Hepatocyte (in vitro differentiated cells): ENCODE measurements at regions not wholly inside any gene's neighbourhood (a gene's known extent, or its start where the extent isn't known, plus 50 kb on each side); places are given as distances from the start of the nearest gene placed in this dataset.

ENCODE experiments used
- DNase-seq: peaks from one replicate; pipeline ENCODE4 v3.0.0-alpha.2; 2016; ENCODE audit warnings: low spot score
- H2AFZ ChIP-seq: fragments of 200-600 bp; sonication (generic); 2 replicates; pipeline ENCODE4 v1.6.0; 2016; ENCODE audit warnings: antibody characterized with exemption, mild to moderate bottlenecking
- H3K27ac ChIP-seq: fragments of 200-600 bp; sonication (generic); 2 replicates; pipeline ENCODE4 v1.5.1; 2016; ENCODE audit warnings: mild to moderate bottlenecking
- H3K27me3 ChIP-seq: fragments of 200-600 bp; sonication (generic); 2 replicates; pipeline ENCODE4 v1.6.1; 2016
- H3K36me3 ChIP-seq: fragments of 200-600 bp; sonication (generic); replicated peaks from 2 replicates; pipeline ENCODE4 v1.5.1; 2016; ENCODE audit warnings: low read depth; ENCODE audit not compliant: insufficient read depth
- H3K4me1 ChIP-seq: fragments of 200-600 bp; sonication (generic); 2 replicates; pipeline ENCODE4 v1.5.1; 2016; ENCODE audit warnings: mild to moderate bottlenecking, moderate library complexity; ENCODE audit not compliant: insufficient read depth
- H3K4me2 ChIP-seq: fragments of 200-600 bp; sonication (generic); 2 replicates; pipeline ENCODE4 v1.6.0; 2016
- H3K4me3 ChIP-seq: fragments of 200-600 bp; sonication (generic); 2 replicates; pipeline ENCODE4 v1.5.1; 2016; ENCODE audit warnings: mild to moderate bottlenecking
- H3K79me2 ChIP-seq: fragments of 200-600 bp; sonication (generic); 2 replicates; pipeline ENCODE4 v1.6.0; 2017; ENCODE audit warnings: mild to moderate bottlenecking
- H3K9me2 ChIP-seq: fragments of 200-600 bp; sonication (generic); replicated peaks from 2 replicates; pipeline ENCODE4 v1.6.0; 2017; ENCODE audit warnings: mild to moderate bottlenecking; ENCODE audit not compliant: insufficient read depth
- H3K9me3 ChIP-seq: fragments of 200-600 bp; sonication (generic); 2 replicates; pipeline ENCODE4 v1.5.1; 2016; ENCODE audit warnings: low read depth, mild to moderate bottlenecking
- H4K20me1 ChIP-seq: fragments of 200-600 bp; sonication (generic); 2 replicates; pipeline ENCODE4 v1.6.0; 2016; ENCODE audit warnings: mild to moderate bottlenecking; ENCODE audit not compliant: insufficient read depth, poor library complexity, severe bottlenecking
- CTCF ChIP-seq: fragments of 200-600 bp; sonication (generic); IDR thresholded peaks from 2 replicates; pipeline ENCODE4 v1.5.1; 2016; ENCODE audit warnings: antibody characterized with exemption, mild to moderate bottlenecking; ENCODE audit not compliant: poor library complexity
- EZH2 ChIP-seq: fragments of 200-600 bp; sonication (generic); IDR thresholded peaks from 2 replicates; pipeline ENCODE4 v1.6.1; 2016; ENCODE audit warnings: antibody characterized with exemption, mild to moderate bottlenecking, borderline replicate concordance
- EZH2phosphoT487 ChIP-seq: fragments of 200-600 bp; sonication (generic); IDR thresholded peaks from one replicate; pipeline ENCODE4 v1.6.1; 2018; ENCODE audit warnings: antibody characterized with exemption, mild to moderate bottlenecking, low read depth, moderate library complexity; ENCODE audit not compliant: unreplicated experiment, severe bottlenecking
- WGBS: methylation state at CpG from one replicate; pipeline ENCODE4 v1.1.6; 2016; ENCODE audit warnings: low lambda C conversion rate; ENCODE audit errors: missing lambda C conversion rate; 5-methylcytosine and 5-hydroxymethylcytosine counted together

- 93% methylated on average over 5 of the region's 5 CpGs for WGBS
- Histone ChIP-seq H3K4me3 (no peak overlapping the region), H3K27ac (no peak overlapping the region), H3K79me2 (no peaks in the 10 kb centered on the region), H3K4me1 (no peaks in the 10 kb centered on the region), H2AFZ (no peak overlapping the region), H3K9me2 (no peaks in the 10 kb centered on the region), H3K9me3 (no peaks in the 10 kb centered on the region), H3K4me2 (no peak overlapping the region), H3K27me3 (no peaks in the 10 kb centered on the region), H3K36me3 (no peaks in the 10 kb centered on the region), H4K20me1 (no peaks in the 10 kb centered on the region)
- no peak for DNase-seq
- TF ChIP-seq EZH2phosphoT487 (no peak), EZH2 (no peak), CTCF (no peak)
Observed at GRCh38 chr2:114044985-114045384, 155.1 kb downstream of the ACTR3 start.

- 92% methylated on average over 5 of the region's 5 CpGs for WGBS
- Histone ChIP-seq H3K27me3 (no peaks in the 10 kb centered on the region), H3K9me2 (no peaks in the 10 kb centered on the region), H3K79me2 (no peaks in the 10 kb centered on the region), H4K20me1 (no peaks in the 10 kb centered on the region), H2AFZ (no peak overlapping the region), H3K4me2 (no peak overlapping the region), H3K4me3 (no peak overlapping the region), H3K27ac (no peak overlapping the region), H3K4me1 (no peaks in the 10 kb centered on the region), H3K9me3 (no peaks in the 10 kb centered on the region), H3K36me3 (no peaks in the 10 kb centered on the region)
- DNase-seq = no peak
- no peak for TF ChIP-seq CTCF
- TF ChIP-seq EZH2 = no peak
- no peak for TF ChIP-seq EZH2phosphoT487
Observed at GRCh38 chr2:114046373-114046772, 156.5 kb downstream of the ACTR3 start.

GRCh38 chr2:114046866-114047435 is 157.1 kb downstream of the ACTR3 start:
- 85% methylated on average over 3 of the region's 3 CpGs for WGBS
- no peaks in the 10 kb centered on the region for H3K4me1 ChIP-seq
- no peak overlapping the region for H2AFZ ChIP-seq
- H3K27me3 ChIP-seq = no peaks in the 10 kb centered on the region
- H3K9me2 ChIP-seq = no peaks in the 10 kb centered on the region
- H3K4me2 ChIP-seq = no peak overlapping the region
- H3K79me2 ChIP-seq = no peaks in the 10 kb centered on the region
- TF ChIP-seq EZH2 = no peak
- TF ChIP-seq CTCF = no peak
- no peak for TF ChIP-seq EZH2phosphoT487
- no peaks in the 10 kb centered on the region for H3K36me3 ChIP-seq
- H3K4me3 ChIP-seq = no peak overlapping the region
- DNase-seq = no peak
- H3K27ac ChIP-seq = no peak overlapping the region
- H3K9me3 ChIP-seq = no peaks in the 10 kb centered on the region
- H4K20me1 ChIP-seq = no peaks in the 10 kb centered on the region

- Histone ChIP-seq H3K9me2 (no peaks in the 10 kb centered on the region), H3K9me3 (no peaks in the 10 kb centered on the region), H2AFZ (no peak overlapping the region), H3K36me3 (no peaks in the 10 kb centered on the region), H3K27me3 (no peaks in the 10 kb centered on the region), H3K4me1 (no peaks in the 10 kb centered on the region), H4K20me1 (no peaks in the 10 kb centered on the region), H3K79me2 (no peaks in the 10 kb centered on the region), H3K27ac (no peak overlapping the region), H3K4me2 (no peak overlapping the region), H3K4me3 (no peak overlapping the region)
- no peak for DNase-seq
- WGBS = 93% methylated on average over 4 of the region's 4 CpGs
- TF ChIP-seq CTCF = no peak
- TF ChIP-seq EZH2 = no peak
- no peak for TF ChIP-seq EZH2phosphoT487
Observed at GRCh38 chr2:114049280-114049679, 159.4 kb downstream of the ACTR3 start.
